ENCODE measurements at regions not wholly inside any gene's neighbourhood (a gene's known extent, or its start where the extent isn't known, plus 50 kb on each side); places are given as distances from the start of the nearest gene placed in this dataset.
"Not testable (repeated sequence)": the region's sequence is repeated elsewhere in the genome, so short reads cannot be mapped to it uniquely, and the experiment has no call there.

- H3K4me3 ChIP-seq (ENCODE audit: low read length); H4K20me1 ChIP-seq (ENCODE audit: insufficient read depth, low read length); H3K36me3 ChIP-seq (replicated peaks; ENCODE audit: insufficient read depth, low read length); H3K27me3 ChIP-seq (replicated peaks; ENCODE audit: insufficient read depth, low read length); H3K9me3 ChIP-seq (replicated peaks; ENCODE audit: insufficient read depth, low read length); H3K27ac ChIP-seq (ENCODE audit: low read length); H3K9me2 ChIP-seq (replicated peaks; ENCODE audit: insufficient read depth, low read length); H3K79me2 ChIP-seq (ENCODE audit: low read length); H3K9ac ChIP-seq (ENCODE audit: low read length); H3F3A ChIP-seq (ENCODE audit: insufficient read depth, low read length); H3K4me1 ChIP-seq (ENCODE audit: low read length); DNase-seq; H3K4me2 ChIP-seq (ENCODE audit: low read depth, low read length); H2AFZ ChIP-seq (ENCODE audit: low read length): not testable (repeated sequence)
Observed at GRCh38 chr1:245102149-245102548, 52.6 kb upstream of the KIF26B start.

- Histone ChIP-seq H3K9me3 (replicated peaks; ENCODE audit: insufficient read depth, low read length) (no peaks in the 10 kb centered on the region), H3K27ac (ENCODE audit: low read length) (no peak overlapping the region), H4K20me1 (ENCODE audit: insufficient read depth, low read length) (no peaks in the 10 kb centered on the region), H3K4me2 (ENCODE audit: low read depth, low read length) (no peak overlapping the region), H3K9ac (ENCODE audit: low read length) (no peak overlapping the region), H3K4me1 (ENCODE audit: low read length) (no peaks in the 10 kb centered on the region), H3F3A (ENCODE audit: insufficient read depth, low read length) (no peaks in the 10 kb centered on the region), H3K27me3 (replicated peaks; ENCODE audit: insufficient read depth, low read length) (no peaks in the 10 kb centered on the region), H2AFZ (ENCODE audit: low read length) (no peak overlapping the region), H3K9me2 (replicated peaks; ENCODE audit: insufficient read depth, low read length) (no peaks in the 10 kb centered on the region), H3K79me2 (ENCODE audit: low read length) (no peaks in the 10 kb centered on the region), H3K36me3 (replicated peaks; ENCODE audit: insufficient read depth, low read length) (no peaks in the 10 kb centered on the region), H3K4me3 (ENCODE audit: low read length) (no peak overlapping the region)
- no peak for DNase-seq
- TF ChIP-seq EZH2phosphoT487 (IDR thresholded peaks at IDR 0.05; ENCODE audit: low read length), result no peak
- no peak for TF ChIP-seq CTCF (IDR thresholded peaks at IDR 0.05; ENCODE audit: low read length)
- no peak for TF ChIP-seq EZH2 (optimal IDR thresholded peaks at IDR 0.05; ENCODE audit: low read depth, low read length)
Observed at GRCh38 chr1:245099401-245099800, 55.4 kb upstream of the KIF26B start.

- no peaks in the 10 kb centered on the region for H3K27me3 ChIP-seq (replicated peaks; ENCODE audit: insufficient read depth, low read length)
- no peaks in the 10 kb centered on the region for H3K36me3 ChIP-seq (replicated peaks; ENCODE audit: insufficient read depth, low read length)
- H3F3A ChIP-seq (ENCODE audit: insufficient read depth, low read length), result no peaks in the 10 kb centered on the region
- H2AFZ ChIP-seq (ENCODE audit: low read length), result no peak overlapping the region
- no peak for DNase-seq
- no peak overlapping the region for H3K4me2 ChIP-seq (ENCODE audit: low read depth, low read length)
- H3K4me1 ChIP-seq (ENCODE audit: low read length), result no peaks in the 10 kb centered on the region
- H3K9me2 ChIP-seq (replicated peaks; ENCODE audit: insufficient read depth, low read length), result no peaks in the 10 kb centered on the region
- TF ChIP-seq CTCF (IDR thresholded peaks at IDR 0.05; ENCODE audit: low read length) (no peak), EZH2 (optimal IDR thresholded peaks at IDR 0.05; ENCODE audit: low read depth, low read length) (no peak), EZH2phosphoT487 (IDR thresholded peaks at IDR 0.05; ENCODE audit: low read length) (no peak)
- no peaks in the 10 kb centered on the region for H4K20me1 ChIP-seq (ENCODE audit: insufficient read depth, low read length)
- H3K4me3 ChIP-seq (ENCODE audit: low read length), result no peak overlapping the region
- H3K79me2 ChIP-seq (ENCODE audit: low read length), result no peaks in the 10 kb centered on the region
- no peak overlapping the region for H3K9ac ChIP-seq (ENCODE audit: low read length)
- no peak overlapping the region for H3K27ac ChIP-seq (ENCODE audit: low read length)
- H3K9me3 ChIP-seq (replicated peaks; ENCODE audit: insufficient read depth, low read length), result no peaks in the 10 kb centered on the region
Observed at GRCh38 chr1:245098924-245099323, 55.9 kb upstream of the KIF26B start.

- Histone ChIP-seq H3K36me3 (replicated peaks; ENCODE audit: insufficient read depth, low read length) (no peaks in the 10 kb centered on the region), H3K27me3 (replicated peaks; ENCODE audit: insufficient read depth, low read length) (no peaks in the 10 kb centered on the region), H3K9ac (ENCODE audit: low read length) (no peak overlapping the region), H3K9me3 (replicated peaks; ENCODE audit: insufficient read depth, low read length) (no peaks in the 10 kb centered on the region), H3F3A (ENCODE audit: insufficient read depth, low read length) (no peaks in the 10 kb centered on the region), H3K79me2 (ENCODE audit: low read length) (no peaks in the 10 kb centered on the region), H3K27ac (ENCODE audit: low read length) (no peak overlapping the region), H3K9me2 (replicated peaks; ENCODE audit: insufficient read depth, low read length) (no peaks in the 10 kb centered on the region), H3K4me1 (ENCODE audit: low read length) (no peaks in the 10 kb centered on the region), H2AFZ (ENCODE audit: low read length) (no peak overlapping the region), H3K4me3 (ENCODE audit: low read length) (no peak overlapping the region), H3K4me2 (ENCODE audit: low read depth, low read length) (no peak overlapping the region), H4K20me1 (ENCODE audit: insufficient read depth, low read length) (no peaks in the 10 kb centered on the region)
- no peak for DNase-seq
- TF ChIP-seq EZH2phosphoT487 (IDR thresholded peaks at IDR 0.05; ENCODE audit: low read length), result no peak
- no peak for TF ChIP-seq EZH2 (optimal IDR thresholded peaks at IDR 0.05; ENCODE audit: low read depth, low read length)
- TF ChIP-seq CTCF (IDR thresholded peaks at IDR 0.05; ENCODE audit: low read length), result no peak
Observed at GRCh38 chr1:245096311-245097066, 58.3 kb upstream of the KIF26B start.

Data from MM.1S (cell line).